ENCODE measurements at regions not wholly inside any gene's neighbourhood (a gene's known extent, or its start where the extent isn't known, plus 50 kb on each side); places are given as distances from the start of the nearest gene placed in this dataset.

DNA sequence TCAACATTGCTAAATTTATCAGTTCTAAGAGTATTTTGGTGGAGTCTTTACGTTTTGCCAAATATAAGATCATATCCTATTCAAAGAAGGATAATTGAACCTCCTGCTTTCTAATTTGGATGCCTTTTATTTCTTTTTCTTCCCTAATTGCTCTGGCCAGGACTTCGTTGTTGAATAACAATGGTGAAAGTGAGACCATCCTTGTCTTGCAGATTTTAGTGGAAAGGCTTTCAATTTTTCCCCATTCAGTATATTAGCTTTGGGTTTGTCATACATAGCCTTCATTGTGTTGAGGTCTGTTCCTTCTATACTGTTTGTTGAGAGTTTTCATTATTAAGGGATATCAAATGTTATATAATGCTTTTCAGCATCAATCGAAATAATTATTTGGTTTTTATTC, 1974.2 kb upstream of the ACO1 start:
- POLR2A ChIA-PET: no interaction called here
- H3K4me1 Mint-ChIP-seq (ENCODE audit: low read depth): no peaks in the 10 kb centered on the region
- H3K36me3 Mint-ChIP-seq (ENCODE audit: low read depth): no peaks in the 10 kb centered on the region
- no peaks in the 10 kb centered on the region for H3K27me3 Mint-ChIP-seq
- no peak overlapping the region for H3K4me3 Mint-ChIP-seq
- CTCF ChIA-PET: no interaction called here
- intact Hi-C loops (cut with micrococcal nuclease): no loop called here
- H3K27ac Mint-ChIP-seq: no peak overlapping the region
- H3K9me3 Mint-ChIP-seq: peaks cover 19% of the 10 kb centered on the region
- TF ChIP-seq, protein P1, sequence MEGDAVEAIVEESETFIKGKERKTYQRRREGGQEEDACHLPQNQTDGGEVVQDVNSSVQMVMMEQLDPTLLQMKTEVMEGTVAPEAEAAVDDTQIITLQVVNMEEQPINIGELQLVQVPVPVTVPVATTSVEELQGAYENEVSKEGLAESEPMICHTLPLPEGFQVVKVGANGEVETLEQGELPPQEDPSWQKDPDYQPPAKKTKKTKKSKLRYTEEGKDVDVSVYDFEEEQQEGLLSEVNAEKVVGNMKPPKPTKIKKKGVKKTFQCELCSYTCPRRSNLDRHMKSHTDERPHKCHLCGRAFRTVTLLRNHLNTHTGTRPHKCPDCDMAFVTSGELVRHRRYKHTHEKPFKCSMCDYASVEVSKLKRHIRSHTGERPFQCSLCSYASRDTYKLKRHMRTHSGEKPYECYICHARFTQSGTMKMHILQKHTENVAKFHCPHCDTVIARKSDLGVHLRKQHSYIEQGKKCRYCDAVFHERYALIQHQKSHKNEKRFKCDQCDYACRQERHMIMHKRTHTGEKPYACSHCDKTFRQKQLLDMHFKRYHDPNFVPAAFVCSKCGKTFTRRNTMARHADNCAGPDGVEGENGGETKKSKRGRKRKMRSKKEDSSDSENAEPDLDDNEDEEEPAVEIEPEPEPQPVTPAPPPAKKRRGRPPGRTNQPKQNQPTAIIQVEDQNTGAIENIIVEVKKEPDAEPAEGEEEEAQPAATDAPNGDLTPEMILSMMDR (IDR thresholded peaks at IDR 0.05): no peak
- no peak for ATAC-seq
- DNase-seq: no peak

- TF ChIP-seq, protein P1 (IDR thresholded peaks at IDR 0.05): no peak
- peaks cover 19% of the 10 kb centered on the region for H3K9me3 Mint-ChIP-seq
- DNase-seq: no peak
- intact Hi-C loops (cut with micrococcal nuclease): no loop called here
- no peak overlapping the region for H3K4me3 Mint-ChIP-seq
- no peaks in the 10 kb centered on the region for H3K4me1 Mint-ChIP-seq (ENCODE audit: low read depth)
- ChIA-PET CTCF (no interaction called here), POLR2A (no interaction called here)
- H3K36me3 Mint-ChIP-seq (ENCODE audit: low read depth): no peaks in the 10 kb centered on the region
- H3K27me3 Mint-ChIP-seq: no peaks in the 10 kb centered on the region
- ATAC-seq: no peak
- H3K27ac Mint-ChIP-seq: no peak overlapping the region
Observed at GRCh38 chr9:30411571-30411970, 1972.9 kb upstream of the ACO1 start.

- Mint-ChIP-seq H3K9me3 (no peaks in the 10 kb centered on the region), H3K36me3 (ENCODE audit: low read depth) (no peaks in the 10 kb centered on the region), H3K4me3 (no peak overlapping the region), H3K4me1 (ENCODE audit: low read depth) (no peaks in the 10 kb centered on the region), H3K27ac (no peak overlapping the region), H3K27me3 (no peaks in the 10 kb centered on the region)
- ChIA-PET POLR2A (no interaction called here), CTCF (no interaction called here)
- TF ChIP-seq, protein P1 (IDR thresholded peaks at IDR 0.05): no peak
- intact Hi-C loops (cut with micrococcal nuclease): no loop called here
- DNase-seq: no peak
- ATAC-seq: no peak
Observed at GRCh38 chr9:30459156-30459555, 1925.3 kb upstream of the ACO1 start.

DNA sequence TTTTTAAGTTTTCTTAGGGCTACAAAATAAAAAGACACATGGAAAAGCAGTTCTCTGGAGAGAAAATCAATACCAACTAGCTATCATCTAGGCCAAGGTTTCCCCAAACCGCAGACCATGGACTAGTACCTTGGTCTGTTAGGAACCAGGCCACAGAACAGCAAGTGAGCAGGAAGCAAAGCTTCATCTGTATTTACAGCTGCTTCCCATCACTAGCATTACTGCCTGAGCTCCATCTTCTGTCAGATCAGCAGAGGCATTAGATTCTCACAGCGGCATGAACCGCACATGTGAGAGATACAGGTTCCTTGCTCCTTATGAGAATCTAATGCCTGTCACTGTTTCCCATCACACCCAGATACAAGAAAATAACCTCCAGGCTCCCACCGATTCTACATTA, 1907.6 kb upstream of the ACO1 start:
- H3K27ac Mint-ChIP-seq: no peak overlapping the region
- intact Hi-C loops (cut with micrococcal nuclease): no loop called here
- POLR2A ChIA-PET: no interaction called here

DNA sequence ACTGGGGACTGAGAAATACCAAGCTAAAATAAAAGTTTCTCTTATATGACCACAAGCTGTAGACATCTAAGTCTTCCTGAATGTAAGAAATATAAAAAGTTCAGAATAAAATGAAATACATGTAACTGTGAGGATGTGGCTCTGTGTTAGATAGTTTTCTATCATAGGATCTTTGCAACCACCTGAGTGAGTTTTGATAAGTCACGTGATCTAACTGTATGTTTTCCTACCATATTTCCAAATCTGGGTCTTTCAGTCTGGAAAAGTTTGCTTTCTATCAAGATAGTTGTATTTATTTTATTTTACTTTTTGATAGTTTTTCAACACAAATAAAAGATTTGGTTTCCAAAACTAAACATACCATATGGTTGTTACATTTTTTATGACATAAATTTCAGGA, 1905.8 kb upstream of the ACO1 start:
- Mint-ChIP-seq H3K4me1 (ENCODE audit: low read depth) (no peaks in the 10 kb centered on the region), H3K36me3 (ENCODE audit: low read depth) (no peaks in the 10 kb centered on the region), H3K9me3 (peaks cover 1% of the 10 kb centered on the region), H3K27ac (no peak overlapping the region), H3K27me3 (no peaks in the 10 kb centered on the region), H3K4me3 (no peak overlapping the region)
- ChIA-PET CTCF (no interaction called here), POLR2A (no interaction called here)
- DNase-seq (no peak), ATAC-seq (no peak)
- intact Hi-C loops (cut with micrococcal nuclease): no loop called here
- TF ChIP-seq, protein P1 (IDR thresholded peaks at IDR 0.05): no peak

More for the DNA sequence above, 1907.6 kb upstream of the ACO1 start:
- TF ChIP-seq, protein P1 (IDR thresholded peaks at IDR 0.05): no peak
- peaks cover 1% of the 10 kb centered on the region for H3K9me3 Mint-ChIP-seq
- no peaks in the 10 kb centered on the region for H3K27me3 Mint-ChIP-seq
- DNase-seq (no peak), ATAC-seq (no peak)
- H3K4me1 Mint-ChIP-seq (ENCODE audit: low read depth): no peaks in the 10 kb centered on the region
- CTCF ChIA-PET: no interaction called here
- no peak overlapping the region for H3K4me3 Mint-ChIP-seq
- H3K36me3 Mint-ChIP-seq (ENCODE audit: low read depth): no peaks in the 10 kb centered on the region
